GM19025 (cell line): ENCODE measurements at regions not wholly inside any gene's neighbourhood (a gene's known extent, or its start where the extent isn't known, plus 50 kb on each side); places are given as distances from the start of the nearest gene placed in this dataset.

ENCODE experiments used
- ATAC-seq: cut with Tn5 transposase; IDR thresholded peaks from one replicate; pipeline ENCODE4 v1.9.1; 2021; ENCODE audit warnings: mild to moderate bottlenecking, low read depth, moderate library complexity; ENCODE audit not compliant: unreplicated experiment

GRCh38 chr1:87899017-87899416 lies 570.3 kb downstream of the LMO4 start:
- no peak for ATAC-seq

- no peak for ATAC-seq
Observed at GRCh38 chr1:87899746-87900145, 571.1 kb downstream of the LMO4 start.

- ATAC-seq = no peak
Observed at GRCh38 chr1:87902830-87903229, 574.1 kb downstream of the LMO4 start.

GRCh38 chr1:87903242-87903641 lies 574.6 kb downstream of the LMO4 start:
- ATAC-seq = no peak

GRCh38 chr1:87904651-87905050 lies 576.0 kb downstream of the LMO4 start:
- ATAC-seq = no peak

GRCh38 chr1:87905651-87906050 lies 577.0 kb downstream of the LMO4 start:
- no peak for ATAC-seq

- ATAC-seq = no peak
Observed at GRCh38 chr1:87906078-87906477, 577.4 kb downstream of the LMO4 start.

- ATAC-seq = no peak
Observed at GRCh38 chr1:87913361-87913760, 584.7 kb downstream of the LMO4 start.

GRCh38 chr1:87914396-87914795 lies 585.7 kb downstream of the LMO4 start:
- no peak for ATAC-seq

- no peak for ATAC-seq
Observed at GRCh38 chr1:87915771-87916170, 587.1 kb downstream of the LMO4 start.

- no peak for ATAC-seq
Observed at GRCh38 chr1:87916965-87917364, 588.3 kb downstream of the LMO4 start.

GRCh38 chr1:87918398-87918797 lies 589.7 kb downstream of the LMO4 start:
- ATAC-seq = no peak

- no peak for ATAC-seq
Observed at GRCh38 chr1:87922885-87923284, 594.2 kb downstream of the LMO4 start.

GRCh38 chr1:87926131-87926830 lies 597.6 kb downstream of the LMO4 start:
- no peak for ATAC-seq

GRCh38 chr1:87926921-87927320 lies 598.2 kb downstream of the LMO4 start:
- no peak for ATAC-seq

- no peak for ATAC-seq
Observed at GRCh38 chr1:87927391-87928280, 599.0 kb downstream of the LMO4 start.

GRCh38 chr1:87928623-87929022 lies 599.9 kb downstream of the LMO4 start:
- no peak for ATAC-seq

GRCh38 chr1:87929906-87930305 lies 601.2 kb downstream of the LMO4 start:
- ATAC-seq = no peak

GRCh38 chr1:87930796-87931195 lies 602.1 kb downstream of the LMO4 start:
- no peak for ATAC-seq

GRCh38 chr1:87933171-87933570 lies 604.5 kb downstream of the LMO4 start:
- no peak for ATAC-seq

- ATAC-seq = no peak
Observed at GRCh38 chr1:87935130-87935529, 606.5 kb downstream of the LMO4 start.
